ENCODE measurements at regions not wholly inside any gene's neighbourhood (a gene's known extent, or its start where the extent isn't known, plus 50 kb on each side); places are given as distances from the start of the nearest gene placed in this dataset.

DNA sequence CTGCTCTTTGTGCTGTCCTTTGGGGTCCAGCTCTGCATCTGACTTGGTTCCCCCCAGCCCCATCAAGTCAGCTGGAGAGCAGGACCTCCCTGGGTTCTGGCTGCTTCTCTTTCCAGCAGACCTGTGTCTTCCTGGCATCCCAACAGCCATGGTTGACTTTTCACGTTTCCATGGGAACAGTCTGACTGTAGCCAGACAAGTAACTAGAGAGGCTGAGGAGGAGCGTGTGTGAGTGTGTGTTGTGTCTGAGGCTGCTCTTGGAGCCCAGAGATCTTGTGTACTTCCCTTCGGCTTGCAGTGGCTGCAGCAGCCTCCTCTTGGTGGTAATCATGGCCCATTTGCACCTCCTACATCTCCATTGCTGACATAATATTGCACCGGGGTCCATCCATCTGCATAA is 332.0 kb downstream of the RPS24 start:
- TF ChIP-seq FOXP2 (optimal IDR thresholded peaks at IDR 0.05; ENCODE audit: borderline replicate concordance, extremely low read depth, extremely low read length, insufficient read depth) (no peak), TAF1 (IDR thresholded peaks at IDR 0.05; ENCODE audit: borderline replicate concordance, insufficient read depth, low read length) (no peak), SIN3A (IDR thresholded peaks at IDR 0.05; ENCODE audit: borderline replicate concordance, insufficient read depth, low read length) (no peak), POLR2AphosphoS5 (IDR thresholded peaks at IDR 0.05; ENCODE audit: low read depth, low read length) (no peak)
- TF ChIP-seq, protein P1, sequence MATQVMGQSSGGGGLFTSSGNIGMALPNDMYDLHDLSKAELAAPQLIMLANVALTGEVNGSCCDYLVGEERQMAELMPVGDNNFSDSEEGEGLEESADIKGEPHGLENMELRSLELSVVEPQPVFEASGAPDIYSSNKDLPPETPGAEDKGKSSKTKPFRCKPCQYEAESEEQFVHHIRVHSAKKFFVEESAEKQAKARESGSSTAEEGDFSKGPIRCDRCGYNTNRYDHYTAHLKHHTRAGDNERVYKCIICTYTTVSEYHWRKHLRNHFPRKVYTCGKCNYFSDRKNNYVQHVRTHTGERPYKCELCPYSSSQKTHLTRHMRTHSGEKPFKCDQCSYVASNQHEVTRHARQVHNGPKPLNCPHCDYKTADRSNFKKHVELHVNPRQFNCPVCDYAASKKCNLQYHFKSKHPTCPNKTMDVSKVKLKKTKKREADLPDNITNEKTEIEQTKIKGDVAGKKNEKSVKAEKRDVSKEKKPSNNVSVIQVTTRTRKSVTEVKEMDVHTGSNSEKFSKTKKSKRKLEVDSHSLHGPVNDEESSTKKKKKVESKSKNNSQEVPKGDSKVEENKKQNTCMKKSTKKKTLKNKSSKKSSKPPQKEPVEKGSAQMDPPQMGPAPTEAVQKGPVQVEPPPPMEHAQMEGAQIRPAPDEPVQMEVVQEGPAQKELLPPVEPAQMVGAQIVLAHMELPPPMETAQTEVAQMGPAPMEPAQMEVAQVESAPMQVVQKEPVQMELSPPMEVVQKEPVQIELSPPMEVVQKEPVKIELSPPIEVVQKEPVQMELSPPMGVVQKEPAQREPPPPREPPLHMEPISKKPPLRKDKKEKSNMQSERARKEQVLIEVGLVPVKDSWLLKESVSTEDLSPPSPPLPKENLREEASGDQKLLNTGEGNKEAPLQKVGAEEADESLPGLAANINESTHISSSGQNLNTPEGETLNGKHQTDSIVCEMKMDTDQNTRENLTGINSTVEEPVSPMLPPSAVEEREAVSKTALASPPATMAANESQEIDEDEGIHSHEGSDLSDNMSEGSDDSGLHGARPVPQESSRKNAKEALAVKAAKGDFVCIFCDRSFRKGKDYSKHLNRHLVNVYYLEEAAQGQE (IDR thresholded peaks at IDR 0.05; ENCODE audit: insufficient read depth in 1 of 2, low read depth in 2 of 2, low read length in 2 of 2): no peak

DNA sequence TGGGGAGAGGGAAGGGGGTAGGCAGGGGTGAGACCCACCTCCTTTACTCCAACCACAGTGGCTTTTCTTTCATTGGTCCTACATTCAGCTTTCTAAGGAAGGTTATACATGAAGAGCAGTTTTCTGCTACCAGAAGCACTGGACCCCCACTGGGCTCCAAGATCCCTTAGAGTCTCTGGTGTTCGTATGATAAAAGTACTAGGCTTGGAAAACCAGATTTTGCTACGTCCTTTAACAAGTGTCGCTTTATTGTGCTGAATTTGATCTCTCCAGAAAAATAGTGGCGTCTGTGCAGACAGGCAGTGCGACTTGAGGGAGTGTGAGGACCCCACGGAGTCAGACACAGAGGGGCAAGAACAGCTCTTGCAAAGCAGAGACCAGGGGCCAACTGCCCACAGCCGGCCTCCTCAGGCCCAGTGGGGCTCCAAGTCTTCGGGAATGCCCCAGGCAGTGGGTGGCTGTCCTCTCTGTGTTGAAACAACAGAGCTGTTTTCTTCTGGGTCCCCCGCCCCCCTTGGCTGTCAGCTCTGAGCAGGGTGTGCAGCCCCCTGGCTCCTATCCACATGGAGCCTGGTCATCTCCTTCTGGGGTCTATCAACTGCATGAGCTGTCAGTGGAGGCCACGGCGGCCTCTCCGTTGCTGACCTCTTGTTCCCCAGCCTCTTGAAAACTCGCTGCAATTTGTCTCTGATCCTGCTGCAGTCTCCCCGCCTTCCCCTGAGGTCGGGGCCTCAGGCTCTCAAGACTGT is 333.2 kb downstream of the RPS24 start:
- TF ChIP-seq SIN3A (IDR thresholded peaks at IDR 0.05; ENCODE audit: borderline replicate concordance, insufficient read depth, low read length) (no peak), TAF1 (IDR thresholded peaks at IDR 0.05; ENCODE audit: borderline replicate concordance, insufficient read depth, low read length) (no peak)
- TF ChIP-seq, protein P1 (IDR thresholded peaks at IDR 0.05; ENCODE audit: insufficient read depth in 1 of 2, low read depth in 2 of 2, low read length in 2 of 2): no peak

DNA sequence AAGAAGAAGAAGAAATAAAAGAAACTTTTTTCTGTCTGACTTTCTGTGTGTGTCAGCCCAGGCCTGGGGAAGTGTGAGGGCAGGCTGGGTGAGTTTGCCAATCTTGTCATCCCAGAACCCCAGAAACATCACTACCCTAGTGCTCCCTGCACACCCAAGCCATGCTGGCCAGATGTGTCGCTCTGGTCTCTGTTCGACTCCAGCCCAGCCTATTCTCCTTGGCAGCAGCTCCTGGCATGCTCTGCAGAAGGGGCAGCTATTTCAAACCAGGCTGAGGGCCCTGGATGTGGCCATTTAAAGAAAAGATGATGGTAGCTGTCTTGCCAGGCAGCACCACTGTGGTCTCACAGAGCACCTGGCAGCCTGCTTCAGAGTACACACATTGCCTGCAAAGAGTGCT is 334.1 kb downstream of the RPS24 start:
- no peak for TF ChIP-seq SIN3A (IDR thresholded peaks at IDR 0.05; ENCODE audit: borderline replicate concordance, insufficient read depth, low read length)
- TF ChIP-seq FOXP2 (optimal IDR thresholded peaks at IDR 0.05; ENCODE audit: borderline replicate concordance, extremely low read depth, extremely low read length, insufficient read depth): no peak
- no peak for TF ChIP-seq TAF1 (IDR thresholded peaks at IDR 0.05; ENCODE audit: borderline replicate concordance, insufficient read depth, low read length)
- no peak for TF ChIP-seq POLR2AphosphoS5 (IDR thresholded peaks at IDR 0.05; ENCODE audit: low read depth, low read length)
- TF ChIP-seq, protein P1 (IDR thresholded peaks at IDR 0.05; ENCODE audit: insufficient read depth in 1 of 2, low read depth in 2 of 2, low read length in 2 of 2): no peak

DNA sequence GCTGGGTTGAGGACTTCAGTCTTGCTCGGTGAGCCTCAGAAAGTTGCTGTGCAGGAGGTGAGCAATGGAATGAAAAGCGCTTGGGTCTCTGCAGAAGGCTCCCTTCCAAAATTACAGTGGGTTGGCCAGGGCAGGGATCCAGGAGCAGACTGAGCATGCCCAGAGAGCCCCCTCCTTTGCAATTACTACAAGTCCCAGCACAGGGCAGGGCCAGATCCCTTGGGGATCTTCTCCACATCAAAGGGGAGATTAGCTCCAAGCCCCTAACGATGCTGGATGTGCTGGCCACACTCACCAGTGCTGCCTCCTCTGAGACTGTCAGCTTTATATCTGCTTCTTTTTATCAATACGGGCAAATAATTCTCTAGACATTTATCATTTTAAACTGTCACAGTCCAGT is 337.5 kb downstream of the RPS24 start:
- TF ChIP-seq SIN3A (IDR thresholded peaks at IDR 0.05; ENCODE audit: borderline replicate concordance, insufficient read depth, low read length): no peak
- no peak for TF ChIP-seq POLR2AphosphoS5 (IDR thresholded peaks at IDR 0.05; ENCODE audit: low read depth, low read length)
- no peak for TF ChIP-seq TAF1 (IDR thresholded peaks at IDR 0.05; ENCODE audit: borderline replicate concordance, insufficient read depth, low read length)
- TF ChIP-seq FOXP2 (optimal IDR thresholded peaks at IDR 0.05; ENCODE audit: borderline replicate concordance, extremely low read depth, extremely low read length, insufficient read depth): no peak
- TF ChIP-seq, protein P1 (IDR thresholded peaks at IDR 0.05; ENCODE audit: insufficient read depth in 1 of 2, low read depth in 2 of 2, low read length in 2 of 2): no peak
